ENCODE measurements at regions not wholly inside any gene's neighbourhood (a gene's known extent, or its start where the extent isn't known, plus 50 kb on each side); places are given as distances from the start of the nearest gene placed in this dataset.
"Not testable (repeated sequence)": the region's sequence is repeated elsewhere in the genome, so short reads cannot be mapped to it uniquely, and the experiment has no call there.

DNA sequence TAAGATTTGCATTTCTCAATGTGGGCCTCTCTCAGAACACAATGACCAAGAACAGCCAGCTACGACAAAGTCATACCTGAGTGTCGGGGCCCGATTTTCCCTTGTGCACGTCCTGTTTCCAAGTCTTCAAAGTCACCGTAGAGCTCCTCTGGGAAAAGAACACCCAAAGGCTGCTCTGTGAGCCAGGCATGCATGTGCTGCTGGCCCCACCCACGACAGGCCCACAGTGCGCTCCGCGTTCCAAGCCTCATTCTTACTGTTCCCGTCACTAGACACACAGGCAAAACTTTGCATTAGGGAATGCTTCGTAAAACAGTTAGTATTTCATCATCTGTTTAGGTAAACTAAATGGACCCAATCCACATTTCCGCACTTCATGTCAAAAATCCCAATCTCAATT, 1905.1 kb downstream of the FOXD4L5 start:
- H3K4me1 ChIP-seq (ENCODE audit: control insufficient read depth in 1 of 2, insufficient read depth in 2 of 2, low read length in 2 of 2); H3K9ac ChIP-seq (ENCODE audit: low read length); H3K79me2 ChIP-seq (ENCODE audit: control insufficient read depth, insufficient read depth, low read length, poor library complexity); H3K23ac ChIP-seq (ENCODE audit: low read length); H3K79me1 ChIP-seq (ENCODE audit: low read length); H2BK120ac ChIP-seq (ENCODE audit: insufficient read depth, low read length, poor library complexity); H4K8ac ChIP-seq (ENCODE audit: low read depth, low read length); H3K27me3 ChIP-seq (ENCODE audit: insufficient read depth, low read length); H2BK5ac ChIP-seq (ENCODE audit: low read depth, low read length, poor library complexity); H3K36me3 ChIP-seq (ENCODE audit: control insufficient read depth in 1 of 2, insufficient read depth in 2 of 2, low read length in 2 of 2); H3K4ac ChIP-seq (ENCODE audit: low read depth, low read length); H3K9me3 ChIP-seq (ENCODE audit: insufficient read depth, low read depth, low read length); H2AK5ac ChIP-seq (ENCODE audit: low read length); H4K12ac ChIP-seq (ENCODE audit: low read depth, low read length); H3K14ac ChIP-seq (ENCODE audit: low read length); H3K18ac ChIP-seq (ENCODE audit: low read length); H2BK12ac ChIP-seq (ENCODE audit: low read length); H4K91ac ChIP-seq (ENCODE audit: low read depth, low read length); H3K4me3 ChIP-seq (ENCODE audit: low read depth, low read length); H2AFZ ChIP-seq (ENCODE audit: insufficient read depth, low read length, poor library complexity); H3K27ac ChIP-seq (ENCODE audit: low read depth, low read length); H3K4me2 ChIP-seq (ENCODE audit: low read length): not testable (repeated sequence)
- no CpG with 5 or more reads among the region's 12 CpGs for WGBS (ENCODE audit: extremely low coverage, insufficient coverage, insufficient read length)
- DNase-seq: peak; percentile 12 to 24

GRCh38 chr9:63354219-63354618, 1930.8 kb downstream of the FOXD4L5 start:
- not testable (repeated sequence) for H3K9me3 ChIP-seq (ENCODE audit: insufficient read depth, low read depth, low read length); H4K91ac ChIP-seq (ENCODE audit: low read depth, low read length); H3K23ac ChIP-seq (ENCODE audit: low read length); H3K4me2 ChIP-seq (ENCODE audit: low read length); H3K14ac ChIP-seq (ENCODE audit: low read length); DNase-seq; H3K79me1 ChIP-seq (ENCODE audit: low read length); H3K79me2 ChIP-seq (ENCODE audit: control insufficient read depth, insufficient read depth, low read length, poor library complexity); H3K4ac ChIP-seq (ENCODE audit: low read depth, low read length); H3K18ac ChIP-seq (ENCODE audit: low read length); H3K9ac ChIP-seq (ENCODE audit: low read length); H3K36me3 ChIP-seq (ENCODE audit: control insufficient read depth in 1 of 2, insufficient read depth in 2 of 2, low read length in 2 of 2); H2BK12ac ChIP-seq (ENCODE audit: low read length); H3K27me3 ChIP-seq (ENCODE audit: insufficient read depth, low read length); H4K8ac ChIP-seq (ENCODE audit: low read depth, low read length); H2BK120ac ChIP-seq (ENCODE audit: insufficient read depth, low read length, poor library complexity); H4K12ac ChIP-seq (ENCODE audit: low read depth, low read length); H2AFZ ChIP-seq (ENCODE audit: insufficient read depth, low read length, poor library complexity); H2BK5ac ChIP-seq (ENCODE audit: low read depth, low read length, poor library complexity); H2AK5ac ChIP-seq (ENCODE audit: low read length); H3K4me1 ChIP-seq (ENCODE audit: control insufficient read depth in 1 of 2, insufficient read depth in 2 of 2, low read length in 2 of 2); H3K27ac ChIP-seq (ENCODE audit: low read depth, low read length); H3K4me3 ChIP-seq (ENCODE audit: low read depth, low read length)
- no CpG with 5 or more reads among the region's 4 CpGs for whole genome bisulfite sequencing (ENCODE audit: extremely low coverage, insufficient coverage, insufficient read length)

DNA sequence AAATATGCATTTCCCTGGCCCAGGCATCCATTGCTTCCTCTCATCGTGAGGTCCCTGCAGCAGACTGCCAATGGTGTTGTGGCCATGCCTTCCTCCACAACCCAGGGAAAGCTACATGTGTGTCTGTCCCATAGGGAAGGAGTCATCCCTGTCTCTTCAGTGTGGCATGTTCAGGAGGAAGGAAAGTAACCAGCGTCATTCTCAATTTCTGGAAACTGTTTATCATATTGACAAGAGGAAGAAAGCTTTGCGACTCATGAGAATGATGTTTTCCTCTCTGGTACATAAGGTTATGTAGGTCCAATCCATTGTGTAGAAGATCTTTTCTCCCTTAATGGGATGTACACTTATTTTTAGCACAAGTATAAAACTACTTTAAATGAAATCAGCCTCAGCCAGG, 1937.7 kb downstream of the FOXD4L5 start:
- not testable (repeated sequence) for H3K9ac ChIP-seq (ENCODE audit: low read length); H3K23ac ChIP-seq (ENCODE audit: low read length); H3K9me3 ChIP-seq (ENCODE audit: insufficient read depth, low read depth, low read length); H3K14ac ChIP-seq (ENCODE audit: low read length); H2AK5ac ChIP-seq (ENCODE audit: low read length); H3K27me3 ChIP-seq (ENCODE audit: insufficient read depth, low read length); H3K4me3 ChIP-seq (ENCODE audit: low read depth, low read length); H2BK120ac ChIP-seq (ENCODE audit: insufficient read depth, low read length, poor library complexity); H3K79me2 ChIP-seq (ENCODE audit: control insufficient read depth, insufficient read depth, low read length, poor library complexity); H3K79me1 ChIP-seq (ENCODE audit: low read length); H3K4me1 ChIP-seq (ENCODE audit: control insufficient read depth in 1 of 2, insufficient read depth in 2 of 2, low read length in 2 of 2); DNase-seq; H3K4me2 ChIP-seq (ENCODE audit: low read length); H2BK5ac ChIP-seq (ENCODE audit: low read depth, low read length, poor library complexity); H3K27ac ChIP-seq (ENCODE audit: low read depth, low read length); H2BK12ac ChIP-seq (ENCODE audit: low read length); H3K36me3 ChIP-seq (ENCODE audit: control insufficient read depth in 1 of 2, insufficient read depth in 2 of 2, low read length in 2 of 2); H3K18ac ChIP-seq (ENCODE audit: low read length); H2AFZ ChIP-seq (ENCODE audit: insufficient read depth, low read length, poor library complexity); H4K8ac ChIP-seq (ENCODE audit: low read depth, low read length); H4K12ac ChIP-seq (ENCODE audit: low read depth, low read length); H4K91ac ChIP-seq (ENCODE audit: low read depth, low read length); H3K4ac ChIP-seq (ENCODE audit: low read depth, low read length)
- no CpG with 5 or more reads among the region's 3 CpGs for WGBS (ENCODE audit: extremely low coverage, insufficient coverage, insufficient read length)

GRCh38 chr9:63346310-63347048, 1938.5 kb downstream of the FOXD4L5 start:
- WGBS (ENCODE audit: extremely low coverage, insufficient coverage, insufficient read length): no CpG with 5 or more reads among the region's 14 CpGs
- not testable (repeated sequence) for H4K8ac ChIP-seq (ENCODE audit: low read depth, low read length); H3K4me1 ChIP-seq (ENCODE audit: control insufficient read depth in 1 of 2, insufficient read depth in 2 of 2, low read length in 2 of 2)

More at GRCh38 chr9:63346310-63347048, 1938.5 kb downstream of the FOXD4L5 start:
- not testable (repeated sequence) for H3K27ac ChIP-seq (ENCODE audit: low read depth, low read length); H4K91ac ChIP-seq (ENCODE audit: low read depth, low read length); H3K18ac ChIP-seq (ENCODE audit: low read length); H2BK120ac ChIP-seq (ENCODE audit: insufficient read depth, low read length, poor library complexity); H3K9ac ChIP-seq (ENCODE audit: low read length); H3K79me1 ChIP-seq (ENCODE audit: low read length); H3K4ac ChIP-seq (ENCODE audit: low read depth, low read length); H3K36me3 ChIP-seq (ENCODE audit: control insufficient read depth in 1 of 2, insufficient read depth in 2 of 2, low read length in 2 of 2); H3K4me3 ChIP-seq (ENCODE audit: low read depth, low read length); H2AFZ ChIP-seq (ENCODE audit: insufficient read depth, low read length, poor library complexity); H2BK5ac ChIP-seq (ENCODE audit: low read depth, low read length, poor library complexity); H3K9me3 ChIP-seq (ENCODE audit: insufficient read depth, low read depth, low read length); H3K4me2 ChIP-seq (ENCODE audit: low read length); H3K79me2 ChIP-seq (ENCODE audit: control insufficient read depth, insufficient read depth, low read length, poor library complexity); H3K27me3 ChIP-seq (ENCODE audit: insufficient read depth, low read length); H3K23ac ChIP-seq (ENCODE audit: low read length); H4K12ac ChIP-seq (ENCODE audit: low read depth, low read length); H2AK5ac ChIP-seq (ENCODE audit: low read length); H2BK12ac ChIP-seq (ENCODE audit: low read length); H3K14ac ChIP-seq (ENCODE audit: low read length)
- DNase-seq: peak in 1 of 2 donors; percentile 0

All from trophoblast cell (in vitro differentiated cells and primary cell).